GM21526 (cell line): ENCODE measurements at regions not wholly inside any gene's neighbourhood (a gene's known extent, or its start where the extent isn't known, plus 50 kb on each side); places are given as distances from the start of the nearest gene placed in this dataset.
"Not testable (repeated sequence)": the region's sequence is repeated elsewhere in the genome, so short reads cannot be mapped to it uniquely, and the experiment has no call there.

Experiments used
- ATAC-seq: cut with Tn5 transposase; IDR thresholded peaks from one replicate; pipeline ENCODE4 v1.9.1; 2021; ENCODE audit warnings: moderate library complexity; ENCODE audit not compliant: unreplicated experiment, low FRiP score

- no peak for ATAC-seq
These were observed 236.5 kb upstream of the PELI2 start for GRCh38 chr14:55881577-55882241.

DNA sequence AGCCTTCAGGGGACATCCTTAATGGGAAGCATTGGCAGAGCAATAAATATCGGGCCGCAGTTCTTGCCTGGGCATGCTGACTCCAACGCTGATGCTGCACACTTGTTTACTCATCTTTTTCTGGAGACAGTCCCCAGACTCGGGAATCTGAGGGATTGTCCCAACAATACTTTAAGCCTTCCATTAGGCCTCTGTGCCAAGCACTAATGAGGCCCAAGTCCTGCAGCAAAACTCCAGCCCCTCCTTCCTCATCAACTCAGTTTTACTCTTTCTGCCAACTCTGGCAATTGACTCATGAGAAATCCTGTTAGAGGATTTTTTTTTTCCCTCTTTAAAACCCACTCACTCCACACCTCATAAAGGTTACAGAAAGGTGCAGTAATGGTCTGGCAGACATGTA is 233.4 kb upstream of the PELI2 start:
- ATAC-seq, result no peak

DNA sequence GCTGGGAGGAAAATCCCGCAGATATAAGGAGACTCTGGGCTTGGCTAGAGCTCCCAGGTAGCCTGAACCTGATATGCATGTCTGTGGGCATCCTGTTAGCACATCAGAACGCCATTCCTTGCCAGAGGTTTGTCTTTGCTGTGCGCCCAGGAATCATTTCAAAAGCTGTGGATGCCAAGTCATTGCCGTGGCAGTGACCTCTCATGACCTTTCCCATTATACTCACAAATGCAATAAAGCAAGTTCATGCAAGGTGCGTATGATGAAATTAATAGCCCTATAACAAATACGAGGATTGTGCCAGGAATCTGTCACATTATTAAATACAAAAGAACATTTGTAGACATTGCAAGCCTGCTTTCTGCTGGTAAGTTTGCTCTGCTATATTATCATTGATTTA is 229.1 kb upstream of the PELI2 start:
- no peak for ATAC-seq

- ATAC-seq, result no peak
These were observed 226.5 kb upstream of the PELI2 start for GRCh38 chr14:55891692-55892091.

GRCh38 chr14:55892906-55893305 is 225.3 kb upstream of the PELI2 start:
- no peak for ATAC-seq

DNA sequence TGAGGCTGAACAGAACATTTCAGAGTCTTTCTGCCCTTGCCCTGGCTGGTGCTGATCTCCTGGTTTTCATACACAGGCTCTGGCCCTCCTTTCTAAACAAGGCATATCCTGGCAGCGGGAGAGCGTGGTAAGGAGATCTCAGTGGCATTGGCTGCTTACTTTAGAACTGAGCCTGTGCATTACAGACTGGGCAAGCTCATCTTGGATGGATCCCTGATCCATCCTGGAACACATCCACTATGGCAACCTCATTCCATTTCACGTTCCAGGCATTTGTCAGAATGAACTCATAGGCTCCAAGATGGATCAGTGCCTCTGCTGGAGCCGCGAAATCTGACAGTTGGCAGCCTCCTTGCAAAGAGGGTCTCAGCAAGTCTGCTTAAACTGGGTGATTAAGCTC is 224.5 kb upstream of the PELI2 start:
- ATAC-seq, result no peak

- ATAC-seq, result no peak
These were observed 221.2 kb upstream of the PELI2 start for GRCh38 chr14:55897031-55897430.

GRCh38 chr14:55898938-55899337 is 219.3 kb upstream of the PELI2 start:
- no peak for ATAC-seq

- ATAC-seq, result no peak
These were observed 218.7 kb upstream of the PELI2 start for GRCh38 chr14:55899531-55899930.

GRCh38 chr14:55900749-55901148 is 217.5 kb upstream of the PELI2 start:
- no peak for ATAC-seq

DNA sequence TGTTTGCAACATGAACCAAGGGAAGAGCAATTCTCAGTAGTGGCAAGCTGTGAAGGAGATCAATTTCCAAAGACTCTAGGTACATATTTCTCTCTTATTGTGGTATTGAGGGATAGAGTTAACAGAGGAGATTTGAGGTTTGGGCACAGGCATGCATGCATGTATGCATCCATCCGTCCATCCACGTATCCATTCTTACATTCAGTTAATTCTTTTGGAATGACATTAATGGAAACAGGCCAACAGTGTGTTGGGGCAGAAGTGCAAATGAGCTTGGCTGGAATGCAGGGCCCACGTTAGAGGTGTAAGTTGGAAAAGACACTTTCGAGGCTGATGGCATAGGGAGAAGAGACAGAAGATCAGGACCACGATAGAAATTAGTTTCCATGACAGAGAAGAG is 216.9 kb upstream of the PELI2 start:
- no peak for ATAC-seq

GRCh38 chr14:55902241-55902640 is 216.0 kb upstream of the PELI2 start:
- ATAC-seq, result no peak

- no peak for ATAC-seq
These were observed 214.1 kb upstream of the PELI2 start for GRCh38 chr14:55904086-55904485.

DNA sequence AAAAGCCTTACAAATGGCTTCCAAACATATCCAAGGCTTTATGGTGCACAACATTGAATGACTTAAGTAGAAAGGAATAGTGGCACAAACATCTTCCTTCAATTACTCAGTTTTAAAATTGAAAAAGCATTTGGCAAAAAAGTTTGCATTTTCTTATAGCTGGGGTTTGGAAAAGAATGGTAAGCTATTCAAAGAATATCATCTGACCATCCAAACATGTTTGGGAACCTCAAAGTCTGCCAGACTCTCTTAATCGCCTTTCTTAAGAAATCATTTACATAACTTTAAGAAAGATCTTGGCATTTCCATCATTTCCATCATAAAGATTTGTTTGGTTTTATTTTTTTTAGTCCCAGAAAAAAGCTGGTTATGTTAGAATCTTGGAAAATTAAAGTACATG is 210.1 kb upstream of the PELI2 start:
- ATAC-seq, result no peak

GRCh38 chr14:55909879-55910278 is 208.3 kb upstream of the PELI2 start:
- ATAC-seq, result no peak

DNA sequence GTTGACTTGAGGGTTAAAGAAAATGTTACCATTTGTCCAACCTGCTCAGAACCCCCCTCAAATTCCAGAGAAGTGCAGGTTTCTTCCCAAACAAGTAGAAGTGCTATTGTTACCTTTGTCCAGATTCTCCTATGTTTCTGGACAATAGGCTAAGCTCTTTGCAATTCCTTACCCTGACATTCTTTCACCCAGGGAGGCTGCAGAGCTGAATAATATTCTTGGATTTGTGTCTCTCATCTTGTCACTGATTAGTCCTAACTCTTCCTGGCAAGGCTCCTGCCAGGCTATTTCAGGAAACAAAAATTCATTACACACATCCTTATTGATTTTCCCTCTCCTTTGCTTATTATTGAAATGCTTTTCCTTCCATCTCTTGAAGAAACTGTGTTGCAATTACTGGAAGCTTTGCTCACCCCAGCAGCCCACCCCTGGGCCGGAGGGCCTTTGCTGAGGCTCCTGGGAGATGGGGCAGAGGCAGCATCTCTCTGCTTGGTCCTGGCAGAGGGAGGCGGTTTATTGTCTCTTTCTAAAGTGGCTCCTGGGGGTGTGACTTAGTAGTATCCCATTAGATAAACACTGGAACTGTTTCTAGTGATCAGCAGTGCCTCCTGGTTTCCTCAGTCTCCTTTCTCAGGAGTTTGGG is 207.5 kb upstream of the PELI2 start:
- ATAC-seq, result no peak

DNA sequence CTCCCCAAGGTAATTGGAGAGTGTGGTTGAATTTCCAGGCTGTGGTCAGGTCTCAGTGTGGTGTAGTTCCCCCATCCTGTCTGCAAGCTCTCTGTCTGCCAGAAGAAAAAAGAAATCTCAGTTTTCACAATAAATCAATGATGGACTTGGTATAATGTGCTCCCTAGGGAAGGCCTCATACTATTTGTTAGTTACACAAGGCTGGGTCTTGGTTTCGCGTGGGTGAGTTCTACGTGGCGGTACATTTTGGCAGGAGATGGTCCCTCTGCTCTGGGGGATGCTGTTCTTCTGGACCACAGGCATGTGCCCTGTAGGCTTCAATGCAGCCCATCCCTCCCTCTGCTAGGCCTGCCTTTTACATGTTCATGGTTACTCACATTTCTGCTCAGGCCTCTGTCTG is 206.4 kb upstream of the PELI2 start:
- ATAC-seq, result no peak

- no peak for ATAC-seq
These were observed 205.9 kb upstream of the PELI2 start for GRCh38 chr14:55912344-55912743.

DNA sequence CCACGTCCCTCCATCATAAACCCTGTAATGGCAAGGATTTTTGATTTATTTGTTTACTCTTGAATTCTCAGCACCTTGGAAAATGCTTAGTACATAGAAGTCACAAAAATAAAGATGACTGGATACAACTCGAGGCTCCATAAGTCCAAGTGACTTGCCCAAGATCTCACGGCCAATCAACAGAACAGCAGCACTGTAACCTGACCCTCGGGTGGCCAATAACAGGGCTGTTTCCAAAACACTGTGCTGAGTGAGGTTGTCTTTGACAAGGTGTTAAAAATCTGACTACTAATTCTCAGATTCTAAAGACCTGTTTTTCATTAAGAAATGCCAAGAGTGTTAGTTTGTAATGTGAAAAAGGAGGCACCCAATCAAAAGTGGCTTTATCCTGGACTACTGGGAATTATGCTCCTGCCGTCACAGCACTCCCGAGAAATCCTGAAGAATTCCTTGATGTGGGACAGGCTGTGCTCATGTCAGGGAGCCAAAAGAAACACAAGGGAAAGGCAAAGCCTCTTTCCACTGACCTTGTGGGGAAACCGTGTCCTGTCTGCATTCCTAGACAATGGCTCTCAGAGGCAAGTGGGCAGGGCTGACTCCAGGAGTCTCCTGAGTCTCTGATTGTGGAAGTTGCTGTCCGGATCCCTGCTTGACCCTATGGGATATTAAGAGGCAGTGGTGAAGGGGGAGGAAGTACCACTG is 204.7 kb upstream of the PELI2 start:
- no peak for ATAC-seq

GRCh38 chr14:55914771-55915170 is 203.4 kb upstream of the PELI2 start:
- no peak for ATAC-seq

- ATAC-seq, result no peak
These were observed 202.8 kb upstream of the PELI2 start for GRCh38 chr14:55915456-55915855.

GRCh38 chr14:55919800-55920199 is 198.4 kb upstream of the PELI2 start:
- ATAC-seq, result not testable (repeated sequence)
